Myocyte (in vitro differentiated cells): ENCODE measurements at regions not wholly inside any gene's neighbourhood (a gene's known extent, or its start where the extent isn't known, plus 50 kb on each side); places are given as distances from the start of the nearest gene placed in this dataset.
A peak's percentile ranks its signal among the peaks of the same experiment; 100 is the strongest.

Experiments
- DNase-seq: peaks from one replicate; pipeline ENCODE4 v3.0.0-alpha.2; 2012; ENCODE audit warnings: low read depth

DNA sequence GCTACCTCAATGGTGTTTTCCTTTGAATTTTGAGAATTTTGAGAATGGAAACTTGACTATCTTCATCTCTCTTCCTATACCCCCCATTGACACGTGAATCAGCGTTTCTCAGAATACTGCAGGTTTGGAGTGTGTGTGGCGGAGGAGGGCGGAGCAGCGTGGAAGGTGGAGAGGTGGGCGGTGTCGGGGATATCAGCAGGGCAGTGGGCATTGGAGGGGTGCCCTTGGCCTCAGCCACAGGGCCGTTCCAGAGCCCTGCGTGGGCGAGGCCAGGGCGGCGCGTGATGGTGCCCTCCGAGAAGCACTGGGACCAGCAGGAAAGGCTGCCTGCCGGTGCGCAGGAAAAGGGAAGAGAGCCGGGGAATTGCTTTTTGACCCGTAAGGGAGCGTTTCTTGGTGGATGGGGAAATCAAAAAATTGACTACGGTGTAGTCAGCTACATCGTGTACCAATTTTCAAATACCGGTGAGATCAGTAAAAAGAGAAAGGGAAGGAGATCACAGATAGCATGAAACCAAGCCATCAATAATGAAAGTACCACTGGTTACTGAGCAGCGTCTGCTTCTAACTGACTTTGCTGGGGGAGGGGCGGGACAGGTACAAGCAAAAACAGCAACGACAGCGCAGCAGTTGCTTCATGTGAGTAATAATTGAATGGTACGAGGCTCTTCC is 82.7 kb upstream of the DUSP22 start:
- DNase-seq, result no peak

- DNase-seq, result no peak
These were observed 82.2 kb upstream of the DUSP22 start for GRCh38 chr6:210104-210456.

GRCh38 chr6:210778-211374 is 81.4 kb upstream of the DUSP22 start:
- no peak for DNase-seq

- DNase-seq, result no peak
These were observed 80.3 kb upstream of the DUSP22 start for GRCh38 chr6:211871-212497.

DNA sequence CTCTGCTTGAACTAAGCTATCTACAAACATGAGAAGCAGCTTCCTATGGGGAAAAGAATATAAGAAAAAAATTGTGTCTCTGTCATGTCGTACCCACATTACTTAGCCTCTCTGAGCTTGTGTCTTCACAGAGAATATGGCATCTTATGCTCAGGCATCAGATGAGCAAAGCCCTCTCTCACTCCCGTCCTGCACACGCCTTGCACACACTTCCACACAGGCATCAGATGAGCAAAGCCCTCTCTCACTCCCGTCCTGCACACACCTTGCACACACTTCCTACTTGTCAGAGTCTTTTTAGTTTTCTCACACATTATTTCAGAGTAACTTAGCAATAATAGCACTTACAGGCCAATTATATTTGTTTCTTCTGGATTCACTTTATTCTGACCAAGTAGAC is 79.0 kb upstream of the DUSP22 start:
- no peak for DNase-seq

DNA sequence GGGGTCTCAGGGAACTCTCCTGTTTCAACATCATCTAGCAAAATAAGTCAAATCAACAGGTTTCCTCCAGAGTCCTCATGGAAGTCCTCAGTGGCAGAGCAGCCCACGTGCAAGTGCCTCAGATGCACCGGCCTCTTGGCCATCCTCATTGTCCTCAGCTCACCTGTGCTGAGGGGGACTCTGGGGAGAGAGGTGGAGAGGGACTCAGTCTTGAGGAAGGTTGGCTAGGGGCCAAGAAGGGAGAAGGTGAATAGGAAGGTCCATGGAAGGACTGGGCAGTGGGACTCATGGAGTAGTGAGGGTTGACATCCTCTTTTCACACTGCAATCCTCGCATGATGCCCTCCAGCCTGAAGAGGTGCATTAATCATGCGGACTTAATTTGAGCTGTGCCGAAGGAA is 77.9 kb upstream of the DUSP22 start:
- no peak for DNase-seq

DNA sequence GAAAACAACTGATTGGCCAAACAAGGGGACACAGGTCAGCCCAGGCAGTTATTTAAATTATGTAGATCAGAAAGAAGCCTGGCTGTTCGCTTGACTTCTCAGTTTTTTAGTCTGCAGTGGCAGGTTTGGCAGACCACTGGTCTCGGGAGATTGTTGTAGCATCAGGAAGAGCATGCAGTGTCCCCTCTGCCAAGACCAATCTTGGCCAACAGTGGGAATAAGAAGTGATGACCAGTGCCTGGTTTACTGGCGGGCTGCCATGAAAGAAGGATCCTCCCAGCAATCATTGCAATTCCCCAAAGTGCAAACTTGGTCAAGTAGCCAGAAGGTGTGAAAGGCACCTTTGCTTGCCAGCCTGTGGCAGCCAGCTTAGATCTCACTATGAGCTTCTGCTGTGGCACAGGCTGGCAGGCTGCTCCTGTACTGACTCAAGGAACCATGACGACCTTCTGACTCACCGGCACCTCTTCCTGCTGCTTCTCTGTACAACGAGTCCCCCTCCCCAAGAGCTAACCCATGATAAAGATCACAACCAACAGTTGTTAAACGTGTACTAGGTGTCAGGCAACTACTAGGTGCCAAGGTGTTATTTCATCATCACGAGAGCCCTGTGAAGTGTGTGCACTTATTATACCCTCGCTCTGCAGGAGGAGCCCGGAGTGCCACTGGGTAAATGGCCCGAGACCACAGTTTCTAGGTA is 76.8 kb upstream of the DUSP22 start:
- no peak for DNase-seq

GRCh38 chr6:217048-217659 is 75.1 kb upstream of the DUSP22 start:
- DNase-seq, result no peak

GRCh38 chr6:218153-219018 is 73.9 kb upstream of the DUSP22 start:
- no peak for DNase-seq

GRCh38 chr6:219019-219570 is 73.2 kb upstream of the DUSP22 start:
- DNase-seq, result no peak

DNA sequence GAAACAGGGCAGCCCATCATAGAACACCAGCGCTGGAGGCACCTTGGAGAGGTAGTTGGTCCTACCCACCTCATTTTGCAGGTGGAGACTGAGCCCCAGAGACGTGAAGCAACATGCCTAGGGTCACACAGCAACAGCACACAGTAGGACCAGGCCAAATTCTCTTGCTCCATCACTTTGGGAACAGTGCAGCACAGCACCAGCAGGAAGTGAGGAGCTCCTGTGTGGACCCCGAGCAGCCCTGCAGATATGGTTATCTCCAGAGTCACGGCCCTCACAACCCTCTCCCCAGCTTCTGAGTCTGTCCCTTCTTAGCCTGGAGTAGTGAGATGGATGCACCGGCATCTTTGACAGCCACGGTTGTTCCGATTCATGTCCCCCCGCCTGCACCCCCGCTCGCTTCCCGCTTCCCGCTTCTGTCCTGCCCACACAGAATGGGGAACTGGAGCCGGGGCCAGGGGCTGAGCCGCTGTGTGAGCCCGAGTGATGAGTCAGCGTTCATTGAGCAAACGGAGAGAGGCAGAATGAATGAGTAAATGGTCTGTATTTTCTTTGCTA is 72.6 kb upstream of the DUSP22 start:
- peak; percentile 48 for DNase-seq

DNA sequence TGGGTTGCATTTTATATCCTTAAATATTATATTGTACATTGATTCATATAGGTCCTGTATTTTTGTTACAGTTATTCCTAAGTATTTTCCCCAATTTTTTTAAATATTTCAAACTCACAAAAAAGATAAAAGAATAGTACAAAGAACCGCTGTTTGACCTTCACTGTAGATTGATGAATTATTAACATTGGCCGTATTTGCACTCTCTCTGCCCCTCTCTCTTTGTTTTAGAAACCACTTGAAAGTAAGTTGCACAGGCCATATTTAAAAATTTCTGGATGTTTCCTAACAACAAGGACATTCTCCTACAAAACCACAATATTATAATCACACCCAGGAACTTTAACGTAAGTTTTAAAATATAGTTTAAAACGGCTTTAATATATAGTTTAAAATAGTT is 72.0 kb upstream of the DUSP22 start:
- DNase-seq, result no peak

GRCh38 chr6:220721-221475 is 71.4 kb upstream of the DUSP22 start:
- no peak for DNase-seq

- DNase-seq, result no peak
These were observed 70.5 kb upstream of the DUSP22 start for GRCh38 chr6:221531-222349.

- DNase-seq, result no peak
These were observed 69.8 kb upstream of the DUSP22 start for GRCh38 chr6:222468-222867.

- DNase-seq, result no peak
These were observed 69.2 kb upstream of the DUSP22 start for GRCh38 chr6:223136-223535.

DNA sequence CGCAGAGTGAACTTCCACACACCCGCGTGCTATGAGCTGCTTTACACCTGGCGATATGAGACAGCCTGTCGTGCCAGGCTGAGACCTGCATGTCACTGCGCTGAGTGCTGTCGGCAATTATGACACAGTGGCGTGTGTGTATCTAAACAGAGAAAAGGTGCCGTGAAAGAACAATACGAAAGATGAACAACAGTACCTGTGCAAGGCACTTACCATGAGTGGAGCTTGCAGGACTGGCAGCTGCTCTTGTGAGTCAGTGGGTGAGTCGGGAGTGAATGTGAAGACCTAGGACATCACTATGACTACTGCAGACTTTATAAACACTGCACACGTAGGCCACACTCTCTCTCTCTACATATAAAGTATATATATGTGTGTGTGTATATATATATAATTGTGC is 68.5 kb upstream of the DUSP22 start:
- no peak for DNase-seq

GRCh38 chr6:224350-224749 is 67.9 kb upstream of the DUSP22 start:
- DNase-seq, result no peak
